Central memory CD8-positive, alpha-beta T cell (primary cell): ENCODE measurements at regions not wholly inside any gene's neighbourhood (a gene's known extent, or its start where the extent isn't known, plus 50 kb on each side); places are given as distances from the start of the nearest gene placed in this dataset.
"Not testable (repeated sequence)": the region's sequence is repeated elsewhere in the genome, so short reads cannot be mapped to it uniquely, and the experiment has no call there.

ENCODE experiments used
- ATAC-seq: fragments of 150-1000 bp; cut with Tn5 transposase; replicated peaks from 2 replicates; pipeline ENCODE4 v1.10.0; 2022; ENCODE audit warnings: mild to moderate bottlenecking, moderate FRiP score, moderate number of reproducible peaks; ENCODE audit not compliant: poor library complexity, severe bottlenecking; ENCODE audit errors: extremely low read depth
- DNase-seq, 2 donors: peaks; one replicate each; pipeline ENCODE4 v3.0.0; 2021; ENCODE audit warnings: low spot score in 2 of 2
- H3K27ac Mint-ChIP-seq: one replicate; pipeline ENCODE4 v1.8.0; 2022; ENCODE audit warnings: low read depth, mild to moderate bottlenecking, moderate library complexity, mixed read lengths
- H3K27me3 Mint-ChIP-seq: one replicate; pipeline ENCODE4 v1.8.0; 2022; ENCODE audit warnings: mixed read lengths
- H3K36me3 Mint-ChIP-seq: one replicate; pipeline ENCODE4 v1.8.0; 2022; ENCODE audit warnings: mild to moderate bottlenecking, moderate library complexity, mixed read lengths; ENCODE audit not compliant: insufficient read depth
- H3K4me1 Mint-ChIP-seq: one replicate; pipeline ENCODE4 v1.8.0; 2022; ENCODE audit warnings: mixed read lengths
- H3K4me3 Mint-ChIP-seq: one replicate; pipeline ENCODE4 v1.8.0; 2022; ENCODE audit warnings: mild to moderate bottlenecking, moderate library complexity, mixed read lengths
- H3K9me3 Mint-ChIP-seq: one replicate; pipeline ENCODE4 v1.8.0; 2022; ENCODE audit warnings: mixed read lengths

GRCh38 chr4:124828382-124828781, 115.8 kb upstream of the ANKRD50 start:
- Mint-ChIP-seq H3K4me1 (no peaks in the 10 kb centered on the region), H3K9me3 (peaks cover 33% of the 10 kb centered on the region), H3K27me3 (no peaks in the 10 kb centered on the region), H3K36me3 (no peaks in the 10 kb centered on the region), H3K27ac (no peak overlapping the region), H3K4me3 (no peak overlapping the region)
- DNase-seq (no peak), ATAC-seq (no peak)

- Mint-ChIP-seq H3K9me3 (peaks cover 26% of the 10 kb centered on the region), H3K27me3 (no peaks in the 10 kb centered on the region), H3K36me3 (no peaks in the 10 kb centered on the region), H3K4me1 (no peaks in the 10 kb centered on the region), H3K4me3 (no peak overlapping the region), H3K27ac (no peak overlapping the region)
- DNase-seq = no peak
- no peak for ATAC-seq
Observed at GRCh38 chr4:124817531-124817930, 105.0 kb upstream of the ANKRD50 start.

GRCh38 chr4:124812203-124812602, 99.7 kb upstream of the ANKRD50 start:
- DNase-seq, H3K27me3 Mint-ChIP-seq, H3K36me3 Mint-ChIP-seq, H3K4me3 Mint-ChIP-seq, ATAC-seq, H3K4me1 Mint-ChIP-seq, H3K27ac Mint-ChIP-seq: not testable (repeated sequence)
- peaks cover 23% of the 10 kb centered on the region for H3K9me3 Mint-ChIP-seq

GRCh38 chr4:124810827-124811226, 98.3 kb upstream of the ANKRD50 start:
- peaks cover 25% of the 10 kb centered on the region for H3K9me3 Mint-ChIP-seq
- no peaks in the 10 kb centered on the region for H3K36me3 Mint-ChIP-seq
- no peak overlapping the region for H3K4me3 Mint-ChIP-seq
- DNase-seq (no peak), ATAC-seq (no peak)
- H3K4me1 Mint-ChIP-seq = no peaks in the 10 kb centered on the region
- no peak overlapping the region for H3K27ac Mint-ChIP-seq
- H3K27me3 Mint-ChIP-seq = no peaks in the 10 kb centered on the region

- H3K9me3 Mint-ChIP-seq = peaks cover 32% of the 10 kb centered on the region
- no peak overlapping the region for H3K27ac Mint-ChIP-seq
- no peaks in the 10 kb centered on the region for H3K36me3 Mint-ChIP-seq
- no peak overlapping the region for H3K4me3 Mint-ChIP-seq
- ATAC-seq (no peak), DNase-seq (no peak)
- no peaks in the 10 kb centered on the region for H3K4me1 Mint-ChIP-seq
- H3K27me3 Mint-ChIP-seq = no peaks in the 10 kb centered on the region
Observed at GRCh38 chr4:124807421-124807820, 94.9 kb upstream of the ANKRD50 start.

- Mint-ChIP-seq H3K27me3 (no peaks in the 10 kb centered on the region), H3K9me3 (peaks cover 26% of the 10 kb centered on the region), H3K4me3 (no peak overlapping the region), H3K36me3 (no peaks in the 10 kb centered on the region), H3K27ac (no peak overlapping the region), H3K4me1 (no peaks in the 10 kb centered on the region)
- DNase-seq (no peak), ATAC-seq (no peak)
Observed at GRCh38 chr4:124806403-124806802, 93.9 kb upstream of the ANKRD50 start.

GRCh38 chr4:124804584-124804983, 92.1 kb upstream of the ANKRD50 start:
- Mint-ChIP-seq H3K4me1 (no peaks in the 10 kb centered on the region), H3K27ac (no peak overlapping the region)
- DNase-seq = no peak

GRCh38 chr4:124804041-124804440, 91.5 kb upstream of the ANKRD50 start:
- H3K27ac Mint-ChIP-seq = no peak overlapping the region
- no peaks in the 10 kb centered on the region for H3K36me3 Mint-ChIP-seq
- H3K27me3 Mint-ChIP-seq = no peaks in the 10 kb centered on the region
- ATAC-seq (no peak), DNase-seq (no peak)
- H3K4me3 Mint-ChIP-seq = no peak overlapping the region
- no peaks in the 10 kb centered on the region for H3K4me1 Mint-ChIP-seq
- H3K9me3 Mint-ChIP-seq = peaks cover 34% of the 10 kb centered on the region

More at GRCh38 chr4:124804584-124804983, 92.1 kb upstream of the ANKRD50 start:
- no peaks in the 10 kb centered on the region for H3K36me3 Mint-ChIP-seq
- H3K4me3 Mint-ChIP-seq = no peak overlapping the region
- no peaks in the 10 kb centered on the region for H3K27me3 Mint-ChIP-seq
- no peak for ATAC-seq
- H3K9me3 Mint-ChIP-seq = peaks cover 34% of the 10 kb centered on the region

GRCh38 chr4:124803641-124804040, 91.1 kb upstream of the ANKRD50 start:
- Mint-ChIP-seq H3K9me3 (peaks cover 34% of the 10 kb centered on the region), H3K36me3 (no peaks in the 10 kb centered on the region), H3K27me3 (no peaks in the 10 kb centered on the region), H3K4me1 (no peaks in the 10 kb centered on the region), H3K4me3 (no peak overlapping the region), H3K27ac (no peak overlapping the region)
- ATAC-seq (no peak), DNase-seq (no peak)

- no peak for DNase-seq
Observed at GRCh38 chr4:124803026-124803425, 90.5 kb upstream of the ANKRD50 start.

GRCh38 chr4:124797223-124797622, 84.7 kb upstream of the ANKRD50 start:
- Mint-ChIP-seq H3K9me3 (peaks cover 24% of the 10 kb centered on the region), H3K36me3 (no peaks in the 10 kb centered on the region), H3K27ac (no peak overlapping the region), H3K27me3 (no peaks in the 10 kb centered on the region), H3K4me1 (no peaks in the 10 kb centered on the region), H3K4me3 (no peak overlapping the region)
- ATAC-seq (no peak), DNase-seq (no peak)

More at GRCh38 chr4:124803026-124803425, 90.5 kb upstream of the ANKRD50 start:
- no peak for ATAC-seq
- no peaks in the 10 kb centered on the region for H3K27me3 Mint-ChIP-seq
- no peak overlapping the region for H3K27ac Mint-ChIP-seq
- no peak overlapping the region for H3K4me3 Mint-ChIP-seq
- H3K9me3 Mint-ChIP-seq = peaks cover 36% of the 10 kb centered on the region
- H3K4me1 Mint-ChIP-seq = no peaks in the 10 kb centered on the region
- no peaks in the 10 kb centered on the region for H3K36me3 Mint-ChIP-seq

GRCh38 chr4:124790471-124790870, 77.9 kb upstream of the ANKRD50 start:
- ATAC-seq = no peak
- no peak overlapping the region for H3K4me3 Mint-ChIP-seq
- H3K36me3 Mint-ChIP-seq = no peaks in the 10 kb centered on the region
- no peak for DNase-seq
- H3K9me3 Mint-ChIP-seq = peaks cover 9% of the 10 kb centered on the region
- no peaks in the 10 kb centered on the region for H3K27me3 Mint-ChIP-seq
- no peaks in the 10 kb centered on the region for H3K4me1 Mint-ChIP-seq
- no peak overlapping the region for H3K27ac Mint-ChIP-seq

- Mint-ChIP-seq H3K27ac (no peak overlapping the region), H3K4me3 (no peak overlapping the region), H3K9me3 (peaks cover 6% of the 10 kb centered on the region), H3K27me3 (no peaks in the 10 kb centered on the region), H3K4me1 (no peaks in the 10 kb centered on the region), H3K36me3 (no peaks in the 10 kb centered on the region)
- DNase-seq (no peak), ATAC-seq (no peak)
Observed at GRCh38 chr4:124786634-124787033, 74.1 kb upstream of the ANKRD50 start.

- DNase-seq = no peak
- Mint-ChIP-seq H3K9me3 (peaks cover 6% of the 10 kb centered on the region), H3K36me3 (no peaks in the 10 kb centered on the region), H3K4me1 (no peaks in the 10 kb centered on the region), H3K27ac (no peak overlapping the region), H3K4me3 (no peak overlapping the region), H3K27me3 (no peaks in the 10 kb centered on the region)
- no peak for ATAC-seq
Observed at GRCh38 chr4:124785645-124786044, 73.1 kb upstream of the ANKRD50 start.
